Adrenal gland (tissue), 9 donors: ENCODE measurements at regions not wholly inside any gene's neighbourhood (a gene's known extent, or its start where the extent isn't known, plus 50 kb on each side); places are given as distances from the start of the nearest gene placed in this dataset.
"Not testable (repeated sequence)": the region's sequence is repeated elsewhere in the genome, so short reads cannot be mapped to it uniquely, and the experiment has no call there.

Experiments used
- DNase-seq, 7 donors: peaks; one replicate each; pipeline ENCODE4 v3.0.0-alpha.2; 2019 to 2020
- H3K27ac ChIP-seq, 5 donors: fragments of 200-600 bp; sonication (generic) in 4 of 5; 1 replicate in 3 of 5; 2 replicates in 2 of 5; pipeline versions ENCODE4 v1.5.1 to v1.8.0; 2016 to 2020; ENCODE audit warnings: mild to moderate bottlenecking in 1 of 5
- H3K27me3 ChIP-seq: fragments of 200-600 bp; 2 replicates; pipeline ENCODE4 v1.8.0; 2021
- H3K36me3 ChIP-seq, 2 donors: fragments of 200-600 bp; replicated peaks in 1 of 2; 1 replicate in 1 of 2; 2 replicates in 1 of 2; pipeline versions ENCODE4 v1.5.1 to v1.8.0; 2018 to 2022
- H3K4me1 ChIP-seq, 2 donors: fragments of 200-600 bp; replicated peaks in 1 of 2; 1 replicate in 1 of 2; 2 replicates in 1 of 2; pipeline versions ENCODE4 v1.5.1 to v1.8.0; 2018 to 2021
- H3K4me3 ChIP-seq, 4 donors: fragments of 200-600 bp; sonication (generic) in 3 of 4; one replicate each; pipeline ENCODE4 v1.5.1; 2016 to 2018
- H3K9me3 ChIP-seq, 3 donors: fragments of 200-600 bp; sonication (generic) in 1 of 3; replicated peaks in 1 of 3; 1 replicate in 2 of 3; 2 replicates in 1 of 3; pipeline versions ENCODE4 v1.5.1 to v1.8.0; 2016 to 2021
- POLR2A ChIP-seq, 2 donors: fragments of 450-650 bp; IDR thresholded peaks; one replicate each; pipeline ENCODE4 v1.6.1; 2017; ENCODE audit warnings: antibody characterized with exemption in 2 of 2, mild to moderate bottlenecking in 2 of 2, moderate library complexity in 1 of 2
- WGBS, 4 donors: extraction: QIAGEN DNeasy Blood & Tissue Kit in 2 of 4; methylation state at CpG; one replicate each; pipeline versions ENCODE4 v1.1.5 to v1.1.7; 2013 to 2017; 5-methylcytosine and 5-hydroxymethylcytosine counted together
- intact Hi-C, 2 donors: fragments of 100-400 bp; cut with DNase I; formaldehyde crosslinking; loops; one replicate each; pipeline versions ENCODE4 v1.14.1 to v1.15.0; 2022 to 2023
- TF ChIP-seq, protein P1 (sequence below), 6 experiments: fragments of 450-650 bp in 4 of 6; fragments of 200-600 bp in 2 of 6; sonication (generic) in 1 of 6; IDR thresholded peaks; 1 replicate in 5 of 6; 2 replicates in 1 of 6; pipeline versions ENCODE4 v1.5.1 to v1.8.0; 2016 to 2021; ENCODE audit warnings: antibody characterized with exemption in 6 of 6, mild to moderate bottlenecking in 2 of 6, moderate library complexity in 1 of 6
- donor health status: healthy with polysubstance abuse.
- donor health status: Bipolar disorder and iron deficiency.
- donor health status: DM: yes; HTN: yes; CAD: no.
- donor health status: DM: no; HTN: no; CAD: no.
- donor health status: DM: no; HTN: no; CAD: no.

DNA sequence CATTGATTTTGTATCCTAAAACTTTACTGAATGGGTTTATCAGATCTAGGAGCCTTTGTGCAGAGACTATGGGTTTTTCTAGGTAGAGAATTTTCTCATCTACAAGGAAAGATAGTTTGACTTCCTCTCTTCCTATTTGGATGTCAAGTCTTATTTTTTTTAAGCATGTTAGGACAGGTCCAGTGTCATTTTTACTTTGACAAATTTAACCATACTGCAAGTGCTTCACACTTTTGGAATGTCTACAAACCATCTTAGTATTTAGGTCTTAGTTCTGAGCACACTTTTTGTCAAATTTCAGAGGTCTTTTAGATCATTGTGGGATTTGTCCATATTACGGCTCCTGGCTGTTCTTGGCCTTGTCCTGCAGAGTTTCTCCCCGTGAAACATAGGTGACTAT lies 715.2 kb upstream of the RAG2 start:
- 38 to 51% (median 49%) methylated on average over 2 of the region's 2 CpGs for WGBS, 4 donors
- intact Hi-C loops: no loop called here
- no peak for DNase-seq
- Histone ChIP-seq H3K4me1 (no peaks in the 10 kb centered on the region), H3K27ac (no peak overlapping the region), H3K4me3 (no peak overlapping the region), H3K27me3 (no peaks in the 10 kb centered on the region), H3K36me3 (no peaks in the 10 kb centered on the region), H3K9me3 (peaks cover 0 to 8% (median 0%) of the 10 kb centered on the region in 3 donors)
- TF ChIP-seq, protein P1, sequence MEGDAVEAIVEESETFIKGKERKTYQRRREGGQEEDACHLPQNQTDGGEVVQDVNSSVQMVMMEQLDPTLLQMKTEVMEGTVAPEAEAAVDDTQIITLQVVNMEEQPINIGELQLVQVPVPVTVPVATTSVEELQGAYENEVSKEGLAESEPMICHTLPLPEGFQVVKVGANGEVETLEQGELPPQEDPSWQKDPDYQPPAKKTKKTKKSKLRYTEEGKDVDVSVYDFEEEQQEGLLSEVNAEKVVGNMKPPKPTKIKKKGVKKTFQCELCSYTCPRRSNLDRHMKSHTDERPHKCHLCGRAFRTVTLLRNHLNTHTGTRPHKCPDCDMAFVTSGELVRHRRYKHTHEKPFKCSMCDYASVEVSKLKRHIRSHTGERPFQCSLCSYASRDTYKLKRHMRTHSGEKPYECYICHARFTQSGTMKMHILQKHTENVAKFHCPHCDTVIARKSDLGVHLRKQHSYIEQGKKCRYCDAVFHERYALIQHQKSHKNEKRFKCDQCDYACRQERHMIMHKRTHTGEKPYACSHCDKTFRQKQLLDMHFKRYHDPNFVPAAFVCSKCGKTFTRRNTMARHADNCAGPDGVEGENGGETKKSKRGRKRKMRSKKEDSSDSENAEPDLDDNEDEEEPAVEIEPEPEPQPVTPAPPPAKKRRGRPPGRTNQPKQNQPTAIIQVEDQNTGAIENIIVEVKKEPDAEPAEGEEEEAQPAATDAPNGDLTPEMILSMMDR (IDR thresholded peaks at IDR 0.05): no peak
- TF ChIP-seq POLR2A (IDR thresholded peaks at IDR 0.05): no peak

DNA sequence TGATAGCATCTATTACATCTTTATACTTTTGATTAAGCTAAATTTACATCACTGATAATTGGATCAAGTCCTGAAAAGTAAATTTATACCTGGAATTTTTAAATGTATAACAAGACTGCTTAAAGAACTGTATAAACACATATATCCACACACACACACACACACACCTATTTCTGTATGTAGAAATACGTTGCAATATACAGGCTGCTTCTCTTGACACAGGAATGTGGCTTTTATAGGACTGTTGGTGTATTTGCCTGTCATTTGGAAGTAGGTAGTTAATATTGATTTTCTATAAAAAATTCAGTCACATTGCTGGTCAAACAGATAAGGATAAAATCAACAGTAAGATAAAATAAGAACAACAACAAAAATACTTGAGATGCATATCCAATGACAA lies 708.5 kb upstream of the RAG2 start:
- TF ChIP-seq POLR2A (IDR thresholded peaks at IDR 0.05): no peak
- TF ChIP-seq, protein P1 (IDR thresholded peaks at IDR 0.05): no peak
- intact Hi-C loops: no loop called here
- WGBS, 4 donors: 62 to 77% (median 65%) methylated on average over 1 of the region's 1 CpG

DNA sequence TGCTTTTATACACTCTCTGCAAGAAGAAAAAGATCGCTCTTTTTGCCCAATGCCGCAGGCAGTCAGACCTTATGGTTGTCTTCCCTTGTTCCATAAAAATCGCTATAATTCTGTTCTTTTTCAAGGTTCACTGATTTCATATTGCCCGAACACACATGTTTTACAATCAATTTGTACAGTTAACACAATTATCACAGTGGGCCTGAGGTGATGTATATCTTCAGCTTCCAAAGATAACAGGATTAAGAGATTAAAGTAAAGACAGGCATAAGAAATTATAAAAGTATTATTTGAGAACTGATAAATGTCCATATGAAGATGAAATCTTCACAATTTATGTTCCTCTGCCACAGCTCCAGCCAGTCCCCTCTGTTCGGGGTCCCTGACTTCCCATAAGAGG lies 703.4 kb upstream of the RAG2 start:
- DNase-seq: not testable (repeated sequence)
- WGBS, 4 donors: 77 to 84% (median 78%) methylated on average over 5 of the region's 5 CpGs

More for the DNA sequence above, 708.5 kb upstream of the RAG2 start:
- H3K27ac ChIP-seq: no peak overlapping the region
- no peaks in the 10 kb centered on the region for H3K27me3 ChIP-seq
- H3K36me3 ChIP-seq: no peaks in the 10 kb centered on the region
- peaks cover 0 to 5% (median 0%) of the 10 kb centered on the region in 3 donors for H3K9me3 ChIP-seq
- no peak for DNase-seq
- H3K4me3 ChIP-seq: no peak overlapping the region
- no peaks in the 10 kb centered on the region for H3K4me1 ChIP-seq

DNA sequence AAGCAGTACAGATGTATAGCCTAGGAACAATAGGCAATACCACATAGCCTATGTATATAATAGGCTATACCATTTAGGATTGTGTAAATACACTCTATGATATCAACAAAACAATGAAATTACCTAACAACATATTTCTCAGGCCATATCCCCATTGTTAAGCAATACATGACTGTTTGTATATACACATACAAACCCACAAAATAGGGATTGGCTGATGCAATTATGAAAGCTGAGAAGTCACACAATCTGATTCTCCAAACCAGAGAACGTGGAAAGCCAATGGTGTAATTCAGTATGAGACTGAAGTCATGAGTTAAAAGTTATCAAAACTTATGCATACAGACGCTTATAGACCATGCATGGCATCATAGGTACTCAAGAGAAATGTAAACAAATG lies 700.1 kb upstream of the RAG2 start:
- no peaks in the 10 kb centered on the region for H3K4me1 ChIP-seq
- no peaks in the 10 kb centered on the region for H3K27me3 ChIP-seq
- no peak for DNase-seq
- 39 to 50% (median 44%) methylated on average over 2 of the region's 2 CpGs for WGBS, 4 donors
- no peak overlapping the region for H3K27ac ChIP-seq
- TF ChIP-seq, protein P1 (IDR thresholded peaks at IDR 0.05): no peak
- no peak for TF ChIP-seq POLR2A (IDR thresholded peaks at IDR 0.05)
- H3K9me3 ChIP-seq: no peaks in the 10 kb centered on the region
- no peak overlapping the region for H3K4me3 ChIP-seq
- intact Hi-C loops: no loop called here
- no peaks in the 10 kb centered on the region for H3K36me3 ChIP-seq

More for the DNA sequence above, 703.4 kb upstream of the RAG2 start:
- H3K36me3 ChIP-seq, H3K27ac ChIP-seq, H3K4me3 ChIP-seq, intact Hi-C loops, H3K9me3 ChIP-seq, H3K4me1 ChIP-seq, H3K27me3 ChIP-seq: not testable (repeated sequence)

DNA sequence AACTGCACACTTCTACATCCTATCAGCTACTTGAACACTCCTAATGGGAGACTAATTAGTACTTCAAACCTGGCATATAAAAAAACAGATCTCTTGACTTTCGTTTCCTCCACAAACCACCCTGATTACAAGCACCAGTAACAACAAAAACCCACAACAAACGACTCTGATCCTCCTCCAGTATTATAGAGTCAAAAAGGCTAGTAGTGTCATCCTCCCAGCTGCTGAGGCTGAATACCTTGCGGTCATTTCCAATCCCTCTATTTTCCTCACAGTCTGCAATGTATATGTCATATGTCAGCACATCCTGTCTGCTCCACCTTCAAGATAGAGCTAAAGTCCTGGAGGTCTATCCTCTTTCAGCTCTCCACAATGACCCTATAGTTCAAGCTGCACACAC lies 688.9 kb upstream of the RAG2 start:
- intact Hi-C loops: no loop called here
- Histone ChIP-seq H3K4me3 (no peak overlapping the region), H3K36me3 (no peaks in the 10 kb centered on the region), H3K4me1 (no peaks in the 10 kb centered on the region), H3K9me3 (no peaks in the 10 kb centered on the region), H3K27ac (no peak overlapping the region), H3K27me3 (no peaks in the 10 kb centered on the region)
- TF ChIP-seq POLR2A (IDR thresholded peaks at IDR 0.05): no peak
- TF ChIP-seq, protein P1 (IDR thresholded peaks at IDR 0.05): no peak
- 63 to 77% (median 69%) methylated on average over 3 of the region's 3 CpGs for WGBS, 4 donors
- no peak for DNase-seq
